Memory B cell (primary cell): ENCODE measurements at regions not wholly inside any gene's neighbourhood (a gene's known extent, or its start where the extent isn't known, plus 50 kb on each side); places are given as distances from the start of the nearest gene placed in this dataset.
"Not testable (repeated sequence)": the region's sequence is repeated elsewhere in the genome, so short reads cannot be mapped to it uniquely, and the experiment has no call there.

ENCODE experiments used
- ATAC-seq: fragments of 150-1000 bp; cut with Tn5 transposase; 2 replicates; pipeline ENCODE4 v1.10.0; 2021; ENCODE audit warnings: low read depth, mild to moderate bottlenecking, moderate library complexity
- DNase-seq, 2 donors: peaks; one replicate each; pipeline ENCODE4 v3.0.0; 2022; ENCODE audit warnings: low spot score in 2 of 2
- H3K27ac Mint-ChIP-seq: one replicate; pipeline ENCODE4 v1.8.0; 2022; ENCODE audit warnings: mild to moderate bottlenecking, moderate library complexity, mixed read lengths
- H3K27me3 Mint-ChIP-seq: one replicate; pipeline ENCODE4 v1.8.0; 2022; ENCODE audit warnings: mixed read lengths
- H3K36me3 Mint-ChIP-seq: one replicate; pipeline ENCODE4 v1.8.0; 2022; ENCODE audit warnings: mild to moderate bottlenecking, mixed read lengths
- H3K4me1 Mint-ChIP-seq: one replicate; pipeline ENCODE4 v1.8.0; 2022; ENCODE audit warnings: mixed read lengths
- H3K4me3 Mint-ChIP-seq: one replicate; pipeline ENCODE4 v1.8.0; 2022; ENCODE audit warnings: mild to moderate bottlenecking, moderate library complexity, mixed read lengths
- H3K9me3 Mint-ChIP-seq: one replicate; pipeline ENCODE4 v1.8.0; 2022; ENCODE audit warnings: mixed read lengths

GRCh38 chr4:104365618-104366017, 129.1 kb downstream of the CXXC4 start:
- Mint-ChIP-seq H3K4me1 (no peaks in the 10 kb centered on the region), H3K36me3 (no peaks in the 10 kb centered on the region), H3K4me3 (no peak overlapping the region), H3K27me3 (no peaks in the 10 kb centered on the region), H3K9me3 (peaks cover 2% of the 10 kb centered on the region), H3K27ac (no peak overlapping the region)
- DNase-seq (no peak), ATAC-seq (no peak)

GRCh38 chr4:104353481-104353880, 141.2 kb downstream of the CXXC4 start:
- no peak for ATAC-seq
- no peak for DNase-seq
- Mint-ChIP-seq H3K36me3 (no peaks in the 10 kb centered on the region), H3K27ac (no peak overlapping the region), H3K9me3 (peaks cover 6% of the 10 kb centered on the region), H3K27me3 (no peaks in the 10 kb centered on the region), H3K4me3 (no peak overlapping the region), H3K4me1 (no peaks in the 10 kb centered on the region)

GRCh38 chr4:104352211-104352610, 142.5 kb downstream of the CXXC4 start:
- Mint-ChIP-seq H3K4me1 (no peaks in the 10 kb centered on the region), H3K27ac (no peak overlapping the region), H3K36me3 (no peaks in the 10 kb centered on the region), H3K27me3 (peaks cover 2% of the 10 kb centered on the region), H3K4me3 (no peak overlapping the region), H3K9me3 (peaks cover 6% of the 10 kb centered on the region)
- DNase-seq (no peak), ATAC-seq (no peak)

GRCh38 chr4:104351706-104352105, 143.0 kb downstream of the CXXC4 start:
- peaks cover 6% of the 10 kb centered on the region for H3K9me3 Mint-ChIP-seq
- DNase-seq: no peak
- H3K27ac Mint-ChIP-seq: no peak overlapping the region
- no peak overlapping the region for H3K4me3 Mint-ChIP-seq
- no peaks in the 10 kb centered on the region for H3K36me3 Mint-ChIP-seq
- ATAC-seq: no peak
- no peaks in the 10 kb centered on the region for H3K4me1 Mint-ChIP-seq
- H3K27me3 Mint-ChIP-seq: peaks cover 2% of the 10 kb centered on the region

DNA sequence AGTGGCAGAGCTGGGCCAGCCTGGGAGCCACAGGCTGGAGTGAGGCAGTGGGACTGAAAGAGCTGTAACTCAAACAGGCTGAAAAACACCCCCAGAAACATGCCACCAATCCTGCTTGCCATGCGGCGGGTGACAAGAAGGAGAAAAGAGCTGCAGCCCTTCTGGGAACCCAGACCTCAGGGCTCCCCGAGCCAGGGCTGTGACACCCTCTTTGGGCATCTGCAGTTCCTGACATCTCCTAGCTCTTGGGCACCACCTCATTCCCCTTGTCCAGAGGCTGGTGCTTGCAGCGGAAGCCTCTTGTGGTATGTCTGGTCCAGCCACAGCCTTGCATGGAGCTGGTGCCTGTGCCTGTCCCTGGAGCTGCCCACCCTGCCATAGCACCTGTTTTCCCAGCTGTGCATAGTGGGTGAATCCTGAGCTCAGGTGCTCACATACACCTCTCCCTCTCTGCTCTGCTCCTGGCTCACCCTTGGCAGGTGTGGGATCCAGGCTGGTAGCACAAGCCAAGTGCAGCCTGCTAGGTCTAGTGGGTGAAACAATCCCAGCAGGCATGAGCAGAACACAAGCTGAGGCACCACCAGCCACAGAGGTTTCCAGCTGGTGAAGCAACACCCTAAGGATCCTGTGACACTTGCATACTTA, 149.0 kb downstream of the CXXC4 start:
- Mint-ChIP-seq H3K36me3 (no peaks in the 10 kb centered on the region), H3K27me3 (peaks cover 3% of the 10 kb centered on the region), H3K4me1 (no peaks in the 10 kb centered on the region), H3K4me3 (no peak overlapping the region), H3K27ac (no peak overlapping the region), H3K9me3 (peaks cover 6% of the 10 kb centered on the region)
- ATAC-seq (no peak), DNase-seq (no peak)

- ATAC-seq: no peak
- Mint-ChIP-seq H3K36me3 (no peaks in the 10 kb centered on the region), H3K27ac (no peak overlapping the region), H3K27me3 (peaks cover 3% of the 10 kb centered on the region), H3K4me1 (no peaks in the 10 kb centered on the region), H3K4me3 (no peak overlapping the region), H3K9me3 (peaks cover 3% of the 10 kb centered on the region)
- DNase-seq: no peak
These were observed 150.2 kb downstream of the CXXC4 start for GRCh38 chr4:104344342-104344980.

DNA sequence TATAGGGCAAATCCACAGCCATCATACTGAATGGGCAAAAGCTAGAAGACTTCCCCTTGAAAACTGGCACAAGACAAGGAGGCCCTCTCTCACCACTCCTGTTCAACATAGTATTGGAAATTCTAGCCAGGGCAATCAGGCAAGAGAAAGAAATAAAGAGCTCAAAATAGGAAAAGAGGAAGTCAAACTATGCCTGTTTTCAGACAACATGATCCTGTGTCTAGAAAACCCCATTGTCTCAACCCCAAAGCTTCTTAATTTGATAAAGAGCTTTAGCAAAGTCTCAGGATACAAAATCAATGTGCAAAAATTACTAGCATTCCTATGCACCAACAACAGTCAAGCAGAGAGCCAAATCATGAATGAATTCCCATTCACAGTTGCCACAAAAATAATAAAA, 160.3 kb downstream of the CXXC4 start:
- H3K36me3 Mint-ChIP-seq: no peaks in the 10 kb centered on the region
- no peaks in the 10 kb centered on the region for H3K4me1 Mint-ChIP-seq
- no peak overlapping the region for H3K27ac Mint-ChIP-seq
- peaks cover 2% of the 10 kb centered on the region for H3K9me3 Mint-ChIP-seq
- no peak for DNase-seq
- H3K27me3 Mint-ChIP-seq: no peaks in the 10 kb centered on the region
- no peak for ATAC-seq
- no peak overlapping the region for H3K4me3 Mint-ChIP-seq

DNA sequence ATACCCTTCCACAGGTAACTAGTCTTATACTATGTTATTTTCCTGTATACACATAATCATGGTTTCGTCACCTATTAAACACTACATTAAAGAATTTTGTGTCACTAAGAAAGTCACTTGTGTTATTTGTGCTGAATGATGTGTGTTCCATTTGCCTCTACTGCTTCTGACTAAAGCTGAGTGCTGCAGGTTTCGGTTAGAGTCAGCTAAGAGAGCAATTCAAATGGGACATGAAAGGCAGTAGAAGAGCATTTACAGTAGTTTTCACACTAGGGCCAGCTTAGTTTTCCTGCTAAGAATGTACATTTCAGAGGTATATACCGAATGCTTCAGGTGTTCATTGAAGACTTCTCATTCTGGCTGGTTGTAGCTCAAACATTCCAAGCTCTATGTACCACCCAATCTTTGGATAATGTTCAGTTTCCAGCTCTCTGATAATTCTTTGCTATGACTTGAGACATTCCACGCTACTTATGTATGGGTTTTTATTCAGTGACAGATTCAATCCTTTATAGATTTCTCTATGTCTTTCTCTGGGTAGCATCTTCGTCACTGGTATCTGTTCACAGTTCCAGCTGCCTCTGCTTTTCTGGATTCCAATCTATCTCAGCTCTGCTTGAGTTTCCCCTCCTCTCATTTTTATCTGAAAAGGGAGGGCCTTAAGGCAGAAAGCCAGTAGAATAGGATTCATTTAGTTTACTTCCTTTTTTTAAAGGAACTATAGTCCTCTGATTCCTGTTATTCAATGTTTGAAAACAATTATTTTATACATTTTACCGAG, 164.4 kb downstream of the CXXC4 start:
- Mint-ChIP-seq H3K36me3 (no peaks in the 10 kb centered on the region), H3K27me3 (no peaks in the 10 kb centered on the region), H3K4me3 (no peak overlapping the region), H3K4me1 (no peaks in the 10 kb centered on the region), H3K27ac (no peak overlapping the region), H3K9me3 (peaks cover 2% of the 10 kb centered on the region)
- no peak for DNase-seq
- no peak for ATAC-seq

GRCh38 chr4:104326991-104327694, 167.6 kb downstream of the CXXC4 start:
- H3K27ac Mint-ChIP-seq, H3K27me3 Mint-ChIP-seq, DNase-seq, H3K4me1 Mint-ChIP-seq, H3K9me3 Mint-ChIP-seq, H3K4me3 Mint-ChIP-seq, ATAC-seq, H3K36me3 Mint-ChIP-seq: not testable (repeated sequence)

- ATAC-seq: no peak
- Mint-ChIP-seq H3K27ac (no peak overlapping the region), H3K4me3 (no peak overlapping the region), H3K9me3 (peaks cover 9% of the 10 kb centered on the region), H3K36me3 (no peaks in the 10 kb centered on the region), H3K27me3 (no peaks in the 10 kb centered on the region), H3K4me1 (no peaks in the 10 kb centered on the region)
- no peak for DNase-seq
These were observed 192.0 kb downstream of the CXXC4 start for GRCh38 chr4:104302731-104303130.

DNA sequence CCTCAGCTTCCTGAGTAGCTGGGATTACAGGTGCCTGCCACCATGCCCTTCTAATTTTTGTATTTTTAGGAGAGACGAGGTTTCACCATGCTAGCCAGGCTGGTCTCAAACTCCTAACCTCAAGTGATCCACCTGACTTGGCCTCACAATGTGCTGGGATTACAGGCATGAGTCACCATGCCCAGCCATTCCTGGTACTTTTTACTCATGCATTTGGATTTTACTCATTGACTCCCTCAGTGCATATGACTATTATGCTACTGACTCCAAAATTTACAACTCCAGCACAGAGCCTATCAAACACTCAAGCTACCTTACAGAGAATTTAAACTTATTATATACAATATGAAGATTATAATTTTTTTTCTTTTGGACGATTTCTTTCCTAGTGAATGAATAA, 199.9 kb downstream of the CXXC4 start:
- Mint-ChIP-seq H3K27me3 (no peaks in the 10 kb centered on the region), H3K9me3 (peaks cover 5% of the 10 kb centered on the region), H3K4me3 (no peak overlapping the region), H3K27ac (no peak overlapping the region), H3K36me3 (no peaks in the 10 kb centered on the region), H3K4me1 (no peaks in the 10 kb centered on the region)
- no peak for DNase-seq
- no peak for ATAC-seq

GRCh38 chr4:104286867-104287266, 207.8 kb downstream of the CXXC4 start:
- no peak for DNase-seq

GRCh38 chr4:104283303-104283702, 211.4 kb downstream of the CXXC4 start:
- no peak for DNase-seq
- no peaks in the 10 kb centered on the region for H3K36me3 Mint-ChIP-seq

More at GRCh38 chr4:104286867-104287266, 207.8 kb downstream of the CXXC4 start:
- no peak for ATAC-seq
- Mint-ChIP-seq H3K4me3 (no peak overlapping the region), H3K27ac (no peak overlapping the region), H3K36me3 (no peaks in the 10 kb centered on the region), H3K27me3 (no peaks in the 10 kb centered on the region), H3K4me1 (no peaks in the 10 kb centered on the region), H3K9me3 (peaks cover 5% of the 10 kb centered on the region)

DNA sequence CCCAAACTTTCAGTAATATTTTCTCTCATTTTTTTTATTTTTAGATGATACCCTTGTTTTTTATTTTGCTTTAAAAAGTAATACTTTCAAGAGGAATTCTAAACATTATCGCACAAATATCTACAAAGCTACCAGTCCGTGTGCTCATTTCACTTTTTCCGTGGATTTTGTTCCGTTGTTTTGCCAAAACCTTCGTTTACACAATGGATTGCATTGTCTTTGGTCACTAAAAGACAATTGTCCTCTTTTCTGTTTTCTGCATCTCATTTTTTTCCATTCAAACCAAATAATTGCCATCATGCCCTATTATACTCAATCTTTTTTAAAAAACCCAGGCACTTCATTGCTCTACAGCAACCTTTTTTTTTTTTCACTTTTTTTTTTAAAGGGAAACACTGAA, 214.9 kb downstream of the CXXC4 start:
- ATAC-seq (no peak), DNase-seq (no peak)
- H3K36me3 Mint-ChIP-seq: no peaks in the 10 kb centered on the region
- no peaks in the 10 kb centered on the region for H3K4me1 Mint-ChIP-seq
- H3K9me3 Mint-ChIP-seq: no peaks in the 10 kb centered on the region
- no peaks in the 10 kb centered on the region for H3K27me3 Mint-ChIP-seq
- H3K4me3 Mint-ChIP-seq: no peak overlapping the region
- H3K27ac Mint-ChIP-seq: no peak overlapping the region

More at GRCh38 chr4:104283303-104283702, 211.4 kb downstream of the CXXC4 start:
- Mint-ChIP-seq H3K27me3 (no peaks in the 10 kb centered on the region), H3K9me3 (no peaks in the 10 kb centered on the region), H3K4me1 (no peaks in the 10 kb centered on the region), H3K4me3 (no peak overlapping the region), H3K27ac (no peak overlapping the region)
- ATAC-seq: no peak
